GM23248 (cell line): ENCODE measurements at regions not wholly inside any gene's neighbourhood (a gene's known extent, or its start where the extent isn't known, plus 50 kb on each side); places are given as distances from the start of the nearest gene placed in this dataset.

Source experiments
- DNase-seq: peaks from one replicate; pipeline ENCODE4 v3.0.0-alpha.2; 2015
- H2AFZ ChIP-seq: fragments of 200-600 bp; sonication (generic); 2 replicates; pipeline ENCODE4 v1.6.1; 2016; ENCODE audit warnings: antibody characterized with exemption
- H3F3A ChIP-seq: fragments of 200-600 bp; sonication (generic); 2 replicates; pipeline ENCODE4 v1.6.1; 2016; ENCODE audit warnings: mild to moderate bottlenecking, antibody characterized with exemption, mixed run types; ENCODE audit not compliant: insufficient read depth
- H3K27ac ChIP-seq: fragments of 200-600 bp; sonication (generic); 2 replicates; pipeline ENCODE4 v1.5.1; 2016; ENCODE audit warnings: mild to moderate bottlenecking
- H3K27me3 ChIP-seq: fragments of 200-600 bp; sonication (generic); replicated peaks from 2 replicates; pipeline ENCODE4 v1.6.1; 2016; ENCODE audit warnings: mild to moderate bottlenecking; ENCODE audit not compliant: insufficient read depth
- H3K36me3 ChIP-seq: fragments of 200-600 bp; sonication (generic); 2 replicates; pipeline ENCODE4 v1.6.1; 2016; ENCODE audit warnings: low read depth, mild to moderate bottlenecking
- H3K4me1 ChIP-seq: fragments of 200-600 bp; sonication (generic); 2 replicates; pipeline ENCODE4 v1.6.1; 2016; ENCODE audit warnings: mild to moderate bottlenecking; ENCODE audit not compliant: insufficient read depth
- H3K4me2 ChIP-seq: fragments of 200-600 bp; sonication (generic); one replicate; pipeline ENCODE4 v1.6.1; 2016; ENCODE audit warnings: mild to moderate bottlenecking; ENCODE audit not compliant: unreplicated experiment
- H3K4me3 ChIP-seq: fragments of 200-600 bp; sonication (generic); 2 replicates; pipeline ENCODE4 v1.5.1; 2016; ENCODE audit warnings: mild to moderate bottlenecking
- H3K79me2 ChIP-seq: fragments of 200-600 bp; sonication (generic); 2 replicates; pipeline ENCODE4 v1.6.1; 2016; ENCODE audit warnings: mild to moderate bottlenecking; ENCODE audit not compliant: insufficient read depth
- H3K9ac ChIP-seq: fragments of 200-600 bp; sonication (generic); 2 replicates; pipeline ENCODE4 v1.6.1; 2016; ENCODE audit warnings: mild to moderate bottlenecking
- H3K9me2 ChIP-seq: fragments of 200-600 bp; sonication (generic); 2 replicates; pipeline ENCODE4 v1.6.1; 2016; ENCODE audit warnings: mixed run types, mild to moderate bottlenecking, moderate library complexity; ENCODE audit not compliant: insufficient read depth
- H3K9me3 ChIP-seq: fragments of 200-600 bp; sonication (generic); one replicate; pipeline ENCODE4 v1.6.1; 2017; ENCODE audit warnings: low read depth
- H4K20me1 ChIP-seq: fragments of 200-600 bp; sonication (generic); 2 replicates; pipeline ENCODE4 v1.6.0; 2016; ENCODE audit not compliant: insufficient read depth
- EZH2 ChIP-seq: fragments of 200-600 bp; sonication (generic); IDR thresholded peaks from 2 replicates; pipeline ENCODE4 v1.6.1; 2018; ENCODE audit warnings: antibody characterized with exemption, mild to moderate bottlenecking; ENCODE audit not compliant: insufficient read depth, poor library complexity, severe bottlenecking
- EZH2phosphoT487 ChIP-seq: fragments of 200-600 bp; sonication (generic); IDR thresholded peaks from 2 replicates; pipeline ENCODE4 v1.6.1; 2018; ENCODE audit warnings: antibody characterized with exemption, moderate library complexity, mild to moderate bottlenecking, low read depth; ENCODE audit not compliant: insufficient read depth
- WGBS, 2 experiments: methylation state at CpG; one replicate each; pipeline ENCODE4 v1.1.6; 2015 to 2017; ENCODE audit warnings: low lambda C conversion rate in 2 of 2, low coverage in 1 of 2; ENCODE audit errors: missing lambda C conversion rate in 2 of 2; 5-methylcytosine and 5-hydroxymethylcytosine counted together
- in situ Hi-C: fragments of 300-500 bp; cut with MboI; formaldehyde crosslinking; loops from 2 replicates; pipeline ENCODE4 v1.15.0; 2020

GRCh38 chr11:127649958-127650357, 649.4 kb upstream of the KIRREL3 start:
- 43 to 58% methylated on average over 1 of the region's 1 CpG for WGBS, 2 experiments
- no peaks in the 10 kb centered on the region for H3K9me3 ChIP-seq
- no peak for TF ChIP-seq EZH2phosphoT487
- TF ChIP-seq EZH2, result no peak

DNA sequence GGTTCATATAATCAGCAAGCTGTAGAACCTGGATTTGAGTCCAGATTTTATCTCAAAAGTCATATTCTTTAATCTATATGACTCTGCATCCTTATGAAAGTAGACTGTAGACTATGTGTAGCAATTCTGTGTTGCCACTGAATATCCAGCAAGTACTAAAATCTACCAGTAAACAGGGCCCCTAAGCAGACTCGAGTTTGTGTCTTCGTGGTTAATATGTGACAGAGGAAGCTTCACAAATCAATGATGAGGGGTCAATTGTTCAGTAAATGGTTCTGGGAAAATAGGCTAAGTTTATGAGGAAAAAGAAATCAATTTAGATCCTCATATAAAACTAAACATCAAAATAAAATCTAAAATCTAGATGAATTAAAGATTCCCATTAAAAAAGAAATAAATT, 648.5 kb upstream of the KIRREL3 start:
- no peak for DNase-seq
- 8 to 14% methylated on average over 2 of the region's 2 CpGs for WGBS, 2 experiments

More at GRCh38 chr11:127649958-127650357, 649.4 kb upstream of the KIRREL3 start:
- H3K9me2 ChIP-seq, result no peaks in the 10 kb centered on the region
- no peak overlapping the region for H3K4me2 ChIP-seq
- no peaks in the 10 kb centered on the region for H4K20me1 ChIP-seq
- H3F3A ChIP-seq, result peaks cover 9% of the 10 kb centered on the region; the same call in 1 of the 2 replicates
- H3K9ac ChIP-seq, result no peak overlapping the region
- H3K27me3 ChIP-seq, result no peaks in the 10 kb centered on the region
- H3K27ac ChIP-seq, result no peak overlapping the region
- no peaks in the 10 kb centered on the region for H3K79me2 ChIP-seq
- no peak overlapping the region for H2AFZ ChIP-seq
- no peaks in the 10 kb centered on the region for H3K36me3 ChIP-seq
- no peak for DNase-seq
- no peak overlapping the region for H3K4me3 ChIP-seq
- in situ Hi-C loops, result no loop called here
- 0 out of 2 replicates have a peak, but pooled peaks cover 5% of the 10 kb centered on the region for H3K4me1 ChIP-seq

GRCh38 chr11:127648583-127648982, 648.0 kb upstream of the KIRREL3 start:
- Histone ChIP-seq H3K79me2 (no peaks in the 10 kb centered on the region), H3K9me2 (no peaks in the 10 kb centered on the region), H3K4me2 (no peak overlapping the region), H3F3A (peaks cover 9% of the 10 kb centered on the region; the same call in 1 of the 2 replicates), H3K4me3 (no peak overlapping the region), H4K20me1 (no peaks in the 10 kb centered on the region), H2AFZ (no peak overlapping the region), H3K27ac (no peak overlapping the region), H3K9me3 (no peaks in the 10 kb centered on the region), H3K9ac (no peak overlapping the region), H3K4me1 (0 out of 2 replicates have a peak, but pooled peaks cover 5% of the 10 kb centered on the region), H3K27me3 (no peaks in the 10 kb centered on the region), H3K36me3 (no peaks in the 10 kb centered on the region)
- TF ChIP-seq EZH2phosphoT487, result no peak
- TF ChIP-seq EZH2, result no peak
- no peak for DNase-seq
- in situ Hi-C loops, result no loop called here

More for the DNA sequence above, 648.5 kb upstream of the KIRREL3 start:
- Histone ChIP-seq H3K27ac (no peak overlapping the region), H3K79me2 (no peaks in the 10 kb centered on the region), H3K9me3 (no peaks in the 10 kb centered on the region), H3K36me3 (no peaks in the 10 kb centered on the region), H3K9me2 (no peaks in the 10 kb centered on the region), H3K4me2 (no peak overlapping the region), H2AFZ (no peak overlapping the region), H3K27me3 (no peaks in the 10 kb centered on the region), H4K20me1 (no peaks in the 10 kb centered on the region), H3K9ac (no peak overlapping the region), H3F3A (peaks cover 9% of the 10 kb centered on the region; the same call in 1 of the 2 replicates), H3K4me3 (no peak overlapping the region), H3K4me1 (0 out of 2 replicates have a peak, but pooled peaks cover 5% of the 10 kb centered on the region)
- in situ Hi-C loops, result no loop called here
- no peak for TF ChIP-seq EZH2
- no peak for TF ChIP-seq EZH2phosphoT487

- H3K4me3 ChIP-seq, result no peak overlapping the region
- no peaks in the 10 kb centered on the region for H3F3A ChIP-seq
- 52 to 53% methylated on average over 4 of the region's 4 CpGs for WGBS, 2 experiments
- H3K4me2 ChIP-seq, result no peak overlapping the region
- no peak for TF ChIP-seq EZH2
- no peak for TF ChIP-seq EZH2phosphoT487
- DNase-seq, result no peak
- no peaks in the 10 kb centered on the region for H3K9me2 ChIP-seq
- H3K27me3 ChIP-seq, result peaks cover 7% of the 10 kb centered on the region
- H3K9me3 ChIP-seq, result no peaks in the 10 kb centered on the region
- H3K36me3 ChIP-seq, result no peaks in the 10 kb centered on the region
- no peaks in the 10 kb centered on the region for H4K20me1 ChIP-seq
- in situ Hi-C loops, result no loop called here
- no peaks in the 10 kb centered on the region for H3K79me2 ChIP-seq
- no peak overlapping the region for H2AFZ ChIP-seq
- H3K9ac ChIP-seq, result no peak overlapping the region
- no peak overlapping the region for H3K27ac ChIP-seq
- no peaks in the 10 kb centered on the region for H3K4me1 ChIP-seq
Observed at GRCh38 chr11:127644366-127644765, 643.8 kb upstream of the KIRREL3 start.
